Trophoblast cell (in vitro differentiated cells and primary cell): ENCODE measurements at regions not wholly inside any gene's neighbourhood (a gene's known extent, or its start where the extent isn't known, plus 50 kb on each side); places are given as distances from the start of the nearest gene placed in this dataset.

Source experiments
- DNase-seq, 2 donors: peaks; one replicate each; pipeline ENCODE4 v3.0.0-alpha.2; 2016
- H2AFZ ChIP-seq: 2 replicates; pipeline ENCODE4 v1.6.1; 2013; ENCODE audit warnings: low read length, moderate library complexity, mild to moderate bottlenecking; ENCODE audit not compliant: insufficient read depth, poor library complexity
- H2AK5ac ChIP-seq: 2 replicates; pipeline ENCODE4 v1.6.1; 2013; ENCODE audit warnings: mild to moderate bottlenecking, low read length
- H2BK120ac ChIP-seq: 2 replicates; pipeline ENCODE4 v1.6.1; 2013; ENCODE audit warnings: low read length, mild to moderate bottlenecking, moderate library complexity; ENCODE audit not compliant: insufficient read depth, poor library complexity
- H2BK12ac ChIP-seq: 2 replicates; pipeline ENCODE4 v1.6.1; 2013; ENCODE audit warnings: mild to moderate bottlenecking, low read length, moderate library complexity
- H2BK5ac ChIP-seq: 2 replicates; pipeline ENCODE4 v1.6.1; 2013; ENCODE audit warnings: low read length, low read depth, moderate library complexity, mild to moderate bottlenecking; ENCODE audit not compliant: poor library complexity
- H3K14ac ChIP-seq: 2 replicates; pipeline ENCODE4 v1.6.1; 2013; ENCODE audit warnings: mild to moderate bottlenecking, low read length
- H3K18ac ChIP-seq: 2 replicates; pipeline ENCODE4 v1.6.1; 2013; ENCODE audit warnings: mild to moderate bottlenecking, low read length
- H3K23ac ChIP-seq: 2 replicates; pipeline ENCODE4 v1.6.1; 2013; ENCODE audit warnings: low read length
- H3K27ac ChIP-seq: 2 replicates; pipeline ENCODE4 v1.5.1; 2013; ENCODE audit warnings: low read depth, mild to moderate bottlenecking, inconsistent platforms, low read length, moderate library complexity
- H3K27me3 ChIP-seq: 2 replicates; pipeline ENCODE4 v1.6.1; 2013; ENCODE audit warnings: inconsistent platforms, mild to moderate bottlenecking, low read length, moderate library complexity; ENCODE audit not compliant: insufficient read depth
- H3K36me3 ChIP-seq, 2 experiments: 1 replicate in 1 of 2; 2 replicates in 1 of 2; pipeline ENCODE4 v1.6.1; 2013; ENCODE audit warnings: low read length in 2 of 2, mild to moderate bottlenecking in 2 of 2, moderate library complexity in 1 of 2; ENCODE audit not compliant: insufficient read depth in 2 of 2, control insufficient read depth in 1 of 2
- H3K4ac ChIP-seq: 2 replicates; pipeline ENCODE4 v1.6.1; 2013; ENCODE audit warnings: low read depth, mild to moderate bottlenecking, low read length, moderate library complexity
- H3K4me1 ChIP-seq, 2 experiments: 1 replicate in 1 of 2; 2 replicates in 1 of 2; pipeline ENCODE4 v1.6.1; 2013; ENCODE audit warnings: low read length in 2 of 2, mild to moderate bottlenecking in 2 of 2, moderate library complexity in 1 of 2; ENCODE audit not compliant: insufficient read depth in 2 of 2, control insufficient read depth in 1 of 2
- H3K4me2 ChIP-seq: 2 replicates; pipeline ENCODE4 v1.6.1; 2013; ENCODE audit warnings: inconsistent platforms, mild to moderate bottlenecking, low read length, moderate library complexity
- H3K4me3 ChIP-seq: 2 replicates; pipeline ENCODE4 v1.5.1; 2013; ENCODE audit warnings: mild to moderate bottlenecking, low read depth, low read length, inconsistent platforms
- H3K79me1 ChIP-seq: one replicate; pipeline ENCODE4 v1.6.1; 2013; ENCODE audit warnings: low read length
- H3K79me2 ChIP-seq: 2 replicates; pipeline ENCODE4 v1.6.1; 2013; ENCODE audit warnings: low read length, mild to moderate bottlenecking; ENCODE audit not compliant: control insufficient read depth, insufficient read depth, poor library complexity
- H3K9ac ChIP-seq: 2 replicates; pipeline ENCODE4 v1.6.1; 2013; ENCODE audit warnings: mild to moderate bottlenecking, low read length
- H3K9me3 ChIP-seq: 2 replicates; pipeline ENCODE4 v1.6.1; 2013; ENCODE audit warnings: low read depth, mild to moderate bottlenecking, control low read depth, inconsistent platforms, low read length; ENCODE audit not compliant: insufficient read depth
- H4K12ac ChIP-seq: 2 replicates; pipeline ENCODE4 v1.6.1; 2013; ENCODE audit warnings: low read depth, mild to moderate bottlenecking, low read length, moderate library complexity
- H4K8ac ChIP-seq: 2 replicates; pipeline ENCODE4 v1.6.1; 2013; ENCODE audit warnings: low read depth, mild to moderate bottlenecking, low read length, moderate library complexity
- H4K91ac ChIP-seq: one replicate; pipeline ENCODE4 v1.6.1; 2013; ENCODE audit warnings: low read depth, mild to moderate bottlenecking, low read length, moderate library complexity
- WGBS: extraction: QIAGEN DNeasy Blood & Tissue Kit; methylation state at CpG from one replicate; pipeline ENCODE4 v1.1.7; 2013; ENCODE audit warnings: missing lambda C conversion rate; ENCODE audit not compliant: insufficient read length, insufficient coverage; ENCODE audit errors: extremely low coverage; 5-methylcytosine and 5-hydroxymethylcytosine counted together

DNA sequence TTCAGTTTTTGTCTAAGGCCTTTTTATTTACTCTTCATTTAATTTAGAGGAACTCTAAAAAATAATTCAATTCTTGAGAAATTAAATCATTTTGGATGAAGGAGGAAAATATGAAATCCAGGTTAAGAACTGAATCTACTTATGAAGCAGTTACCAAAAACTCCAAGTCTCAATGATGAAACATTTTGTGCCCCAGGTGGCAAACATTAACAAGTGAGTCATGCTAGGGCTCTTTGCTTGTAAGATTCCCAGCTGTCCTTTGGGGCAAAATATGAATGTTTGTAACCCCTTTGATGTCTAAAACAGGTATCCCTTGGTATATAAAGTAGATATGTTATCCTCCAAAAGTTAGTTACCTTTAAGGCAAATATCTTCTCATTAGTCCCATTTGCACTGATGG, 202.4 kb downstream of the NEDD1 start:
- H2BK12ac ChIP-seq, result no peak overlapping the region

DNA sequence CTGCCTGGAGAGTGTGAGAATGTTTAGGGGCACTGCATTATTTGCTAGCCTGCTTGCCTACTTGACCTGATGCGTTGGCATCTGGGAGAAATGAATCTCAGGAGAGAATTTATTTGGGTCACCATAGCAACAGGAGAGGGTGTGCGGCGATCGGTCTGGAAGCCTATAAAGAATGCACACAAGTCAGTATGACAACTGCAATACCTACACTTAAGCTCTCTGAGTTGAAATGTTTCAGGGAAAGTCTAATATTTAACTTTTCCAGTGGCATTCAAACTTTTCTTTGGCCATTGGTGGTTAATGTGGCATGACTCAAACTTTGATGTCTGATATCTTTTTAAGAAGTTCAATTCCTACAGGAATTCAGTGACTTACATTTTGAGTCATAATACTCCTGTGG, 205.1 kb downstream of the NEDD1 start:
- no peaks in the 10 kb centered on the region for H3K9me3 ChIP-seq
- H3K79me2 ChIP-seq, result no peaks in the 10 kb centered on the region
- H2BK120ac ChIP-seq, result no peak overlapping the region
- H3K23ac ChIP-seq, result no peak overlapping the region
- no peaks in the 10 kb centered on the region for H3K4me1 ChIP-seq
- no peak overlapping the region for H3K4me2 ChIP-seq
- H2AK5ac ChIP-seq, result no peak overlapping the region
- no peak for DNase-seq
- no peak overlapping the region for H3K9ac ChIP-seq
- no peak overlapping the region for H3K27ac ChIP-seq
- no peak overlapping the region for H2AFZ ChIP-seq
- no peak overlapping the region for H3K18ac ChIP-seq
- no peaks in the 10 kb centered on the region for H3K27me3 ChIP-seq
- no peak overlapping the region for H3K14ac ChIP-seq
- no peak overlapping the region for H2BK12ac ChIP-seq
- no peak overlapping the region for H4K91ac ChIP-seq
- no CpG with 5 or more reads among the region's 4 CpGs for WGBS
- H3K4me3 ChIP-seq, result no peak overlapping the region
- H4K8ac ChIP-seq, result no peak overlapping the region
- no peaks in the 10 kb centered on the region for H3K79me1 ChIP-seq
- no peak overlapping the region for H4K12ac ChIP-seq
- no peaks in the 10 kb centered on the region for H3K36me3 ChIP-seq
- no peak overlapping the region for H2BK5ac ChIP-seq
- H3K4ac ChIP-seq, result no peak overlapping the region

More for the DNA sequence above, 202.4 kb downstream of the NEDD1 start:
- no peaks in the 10 kb centered on the region for H3K4me1 ChIP-seq
- H2BK120ac ChIP-seq, result no peak overlapping the region
- H2BK5ac ChIP-seq, result no peak overlapping the region
- no peak overlapping the region for H2AK5ac ChIP-seq
- no peak overlapping the region for H3K4me2 ChIP-seq
- no peak overlapping the region for H3K4me3 ChIP-seq
- H3K18ac ChIP-seq, result no peak overlapping the region
- H3K4ac ChIP-seq, result no peak overlapping the region
- no peak for DNase-seq
- H3K27me3 ChIP-seq, result no peaks in the 10 kb centered on the region
- H3K9me3 ChIP-seq, result no peaks in the 10 kb centered on the region
- H4K91ac ChIP-seq, result no peak overlapping the region
- no peaks in the 10 kb centered on the region for H3K79me2 ChIP-seq
- no peak overlapping the region for H2AFZ ChIP-seq
- no peak overlapping the region for H3K14ac ChIP-seq
- no peak overlapping the region for H4K12ac ChIP-seq
- no peak overlapping the region for H3K27ac ChIP-seq
- H3K36me3 ChIP-seq, result no peaks in the 10 kb centered on the region
- H3K9ac ChIP-seq, result no peak overlapping the region
- no peak overlapping the region for H3K23ac ChIP-seq
- H3K79me1 ChIP-seq, result no peaks in the 10 kb centered on the region
- H4K8ac ChIP-seq, result no peak overlapping the region

DNA sequence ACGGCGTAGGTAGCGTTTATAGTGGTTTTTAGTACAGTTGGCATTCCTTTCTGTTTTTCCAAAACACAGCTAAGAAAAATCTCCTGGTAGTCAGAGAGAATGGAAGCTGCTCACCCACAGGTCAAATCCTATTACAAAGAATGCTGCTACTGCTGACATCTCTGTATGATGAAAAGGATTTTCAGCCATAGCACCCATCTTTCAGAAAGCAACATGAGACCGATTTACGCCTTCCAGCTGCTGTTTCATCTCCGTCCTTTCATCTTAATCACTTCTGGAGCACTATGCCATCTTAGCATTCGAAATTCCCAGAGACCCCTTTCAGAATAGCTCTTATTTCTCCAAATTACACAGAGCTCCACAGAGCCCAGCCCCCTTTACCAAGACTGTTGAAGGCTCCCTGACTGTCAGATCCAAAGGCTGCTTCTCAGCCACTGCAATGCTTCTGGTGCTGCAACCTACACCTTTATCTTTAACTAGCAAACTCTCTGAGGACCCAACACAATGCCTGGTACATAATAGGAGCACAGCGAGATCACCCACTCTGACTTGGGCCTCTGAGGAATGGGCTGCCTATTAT, 211.8 kb downstream of the NEDD1 start:
- no peak overlapping the region for H3K14ac ChIP-seq
- H4K8ac ChIP-seq, result no peak overlapping the region
- H2AK5ac ChIP-seq, result no peak overlapping the region
- no CpG with 5 or more reads among the region's 8 CpGs for WGBS
- H3K23ac ChIP-seq, result no peak overlapping the region
- H3K4me1 ChIP-seq, result no peaks in the 10 kb centered on the region
- H3K4me2 ChIP-seq, result no peak overlapping the region
- no peak overlapping the region for H3K27ac ChIP-seq
- no peaks in the 10 kb centered on the region for H3K79me2 ChIP-seq
- H3K9me3 ChIP-seq, result no peaks in the 10 kb centered on the region
- DNase-seq, result no peak
- no peak overlapping the region for H2AFZ ChIP-seq
- no peak overlapping the region for H3K4me3 ChIP-seq
- no peak overlapping the region for H3K9ac ChIP-seq
- no peak overlapping the region for H4K91ac ChIP-seq
- no peaks in the 10 kb centered on the region for H3K27me3 ChIP-seq
- H4K12ac ChIP-seq, result no peak overlapping the region
- H2BK120ac ChIP-seq, result no peak overlapping the region
- no peak overlapping the region for H2BK12ac ChIP-seq
- no peak overlapping the region for H3K4ac ChIP-seq
- no peaks in the 10 kb centered on the region for H3K36me3 ChIP-seq
- no peak overlapping the region for H3K18ac ChIP-seq
- no peaks in the 10 kb centered on the region for H3K79me1 ChIP-seq
- H2BK5ac ChIP-seq, result no peak overlapping the region

- Histone ChIP-seq H3K14ac (no peak overlapping the region), H3K18ac (no peak overlapping the region)
- WGBS, result no CpG with 5 or more reads among the region's 2 CpGs
Measured at GRCh38 chr12:97127061-97127460, 220.0 kb downstream of the NEDD1 start.

More at GRCh38 chr12:97127061-97127460, 220.0 kb downstream of the NEDD1 start:
- Histone ChIP-seq H3K4ac (no peak overlapping the region), H4K8ac (no peak overlapping the region), H3K36me3 (no peaks in the 10 kb centered on the region), H2BK5ac (no peak overlapping the region), H3K23ac (no peak overlapping the region), H3K4me1 (peaks cover 0 to 1% of the 10 kb centered on the region in 2 experiments), H4K91ac (no peak overlapping the region), H3K79me1 (no peaks in the 10 kb centered on the region), H3K79me2 (no peaks in the 10 kb centered on the region), H4K12ac (no peak overlapping the region), H2AFZ (no peak overlapping the region), H3K27me3 (no peaks in the 10 kb centered on the region), H3K27ac (no peak overlapping the region), H3K4me2 (no peak overlapping the region), H2AK5ac (no peak overlapping the region), H3K9me3 (no peaks in the 10 kb centered on the region), H2BK12ac (no peak overlapping the region), H2BK120ac (no peak overlapping the region), H3K4me3 (no peak overlapping the region), H3K9ac (no peak overlapping the region)
- no peak for DNase-seq
